ENCODE measurements at regions not wholly inside any gene's neighbourhood (a gene's known extent, or its start where the extent isn't known, plus 50 kb on each side); places are given as distances from the start of the nearest gene placed in this dataset.
"Not testable (repeated sequence)": the region's sequence is repeated elsewhere in the genome, so short reads cannot be mapped to it uniquely, and the experiment has no call there.

DNA sequence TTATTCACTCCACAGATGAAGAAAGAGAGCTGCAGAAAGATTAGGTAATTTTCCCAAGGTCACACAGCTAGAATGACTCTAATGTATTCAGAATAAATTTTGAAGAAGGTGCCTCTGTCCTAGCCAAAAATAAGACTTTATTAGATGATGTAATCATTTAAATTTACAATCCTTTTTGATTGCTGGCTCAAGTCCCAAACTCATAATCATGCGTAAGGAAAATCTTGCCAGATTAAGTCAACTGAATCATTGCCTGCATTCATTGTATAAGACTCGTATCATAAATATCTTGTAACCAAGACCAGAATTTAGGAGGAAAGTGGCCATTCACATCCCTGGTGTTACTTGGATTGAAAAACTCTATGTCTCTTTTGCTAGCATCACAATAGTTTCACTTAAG, 53.1 kb upstream of the STK39 start:
- peak; percentile 22 for DNase-seq (ENCODE audit: low read depth)

DNA sequence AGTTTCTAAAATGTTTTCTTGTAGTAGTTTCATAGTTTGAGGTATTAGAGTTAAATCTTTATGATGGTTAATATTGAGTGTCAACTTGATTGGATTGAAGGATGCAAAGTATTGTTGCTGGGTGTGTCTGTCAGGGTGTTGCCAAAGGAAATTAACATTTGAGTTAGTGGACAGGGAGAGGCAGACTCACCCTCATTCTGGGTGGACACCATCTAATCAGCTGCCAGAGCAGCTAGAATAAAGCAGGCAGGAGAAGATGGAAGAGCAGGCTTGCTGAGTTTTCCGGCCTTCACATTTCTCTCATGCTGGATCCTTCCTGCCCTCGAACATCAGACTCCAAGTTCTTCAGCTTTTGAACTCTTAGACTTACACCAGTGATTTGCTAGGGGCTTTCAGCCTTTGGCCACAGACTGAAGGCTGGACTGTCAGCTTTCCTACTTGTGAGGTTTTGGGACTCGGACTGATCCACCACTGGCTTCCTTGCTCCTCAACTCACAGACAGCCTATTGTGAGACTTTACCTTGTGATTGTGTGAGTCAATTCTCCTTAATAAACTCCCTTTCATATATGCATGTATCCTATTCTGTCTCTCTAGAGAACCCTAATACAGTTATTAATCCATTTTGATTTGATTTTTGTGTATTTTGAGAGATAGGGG, 56.8 kb upstream of the STK39 start:
- DNase-seq (ENCODE audit: low read depth): no peak

DNA sequence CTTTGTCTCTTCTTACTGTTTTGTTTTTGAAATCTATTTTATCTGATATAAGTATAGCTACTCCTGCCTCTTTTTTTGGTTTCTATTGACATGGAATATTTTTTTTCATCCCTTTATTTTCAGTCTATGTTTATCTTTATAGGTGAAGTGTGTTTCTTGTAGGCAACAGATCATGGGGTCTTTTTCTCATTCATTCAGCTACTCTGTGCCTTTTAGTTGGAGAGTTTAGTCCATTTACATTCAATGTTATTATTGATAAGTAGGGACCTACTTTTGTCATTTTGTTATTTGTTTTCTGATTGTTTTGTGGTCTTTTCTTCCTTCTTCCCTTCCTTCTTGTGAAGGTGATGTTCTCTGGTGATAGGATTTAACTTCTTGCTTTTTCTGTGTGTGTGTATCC, 60.0 kb upstream of the STK39 start:
- no peak for DNase-seq (ENCODE audit: low read depth)

DNA sequence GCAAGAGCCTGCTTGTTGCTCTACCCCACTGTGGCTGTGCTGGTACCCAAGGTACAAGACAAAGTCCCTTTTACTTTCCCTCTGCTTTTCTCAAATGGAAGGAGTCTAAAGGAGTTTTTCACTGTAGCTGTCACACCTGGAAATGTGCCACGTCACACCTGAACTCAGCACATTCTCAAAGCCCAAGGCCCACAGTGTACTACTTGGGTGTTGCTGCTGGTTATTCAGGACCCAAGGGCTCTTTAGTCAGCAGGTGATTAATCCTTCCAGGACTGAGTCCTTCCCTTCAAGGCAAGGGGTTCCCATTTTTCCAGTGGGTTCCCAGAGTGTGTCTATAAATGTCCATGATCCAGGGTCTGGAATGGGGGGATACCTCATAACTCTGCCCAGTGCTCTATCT, 63.2 kb upstream of the STK39 start:
- no peak for DNase-seq (ENCODE audit: low read depth)

DNA sequence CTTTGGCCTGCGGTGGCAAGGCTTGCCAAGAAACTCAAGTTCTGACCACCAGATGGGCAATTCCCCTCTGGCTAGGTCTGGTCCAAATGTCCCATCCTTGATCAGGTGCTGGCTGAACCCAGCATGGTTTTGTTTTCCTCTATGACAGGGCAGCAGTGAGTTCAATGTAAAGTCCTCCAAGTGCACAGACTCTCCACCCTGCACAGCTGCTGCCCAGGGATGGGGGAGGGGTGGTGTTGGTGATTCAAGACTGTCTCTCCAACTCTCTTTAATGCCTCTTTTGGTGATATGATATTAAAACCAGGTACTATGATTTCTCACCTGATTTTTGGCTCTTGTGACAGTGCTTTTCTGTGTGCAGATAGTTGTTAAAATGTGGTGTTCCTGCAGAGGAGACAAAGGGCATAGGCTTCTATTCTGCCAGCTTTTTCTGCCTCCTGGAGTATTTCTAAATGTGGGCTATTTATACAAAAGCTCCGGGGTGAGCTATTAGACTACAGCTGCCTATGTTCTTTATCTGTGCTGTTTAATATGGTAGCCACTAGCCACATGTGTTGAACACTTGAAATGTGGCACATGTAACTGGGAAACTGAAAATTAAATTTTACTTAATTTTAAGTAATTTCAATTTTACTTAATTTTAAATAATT, 64.0 kb upstream of the STK39 start:
- DNase-seq (ENCODE audit: low read depth): no peak

DNA sequence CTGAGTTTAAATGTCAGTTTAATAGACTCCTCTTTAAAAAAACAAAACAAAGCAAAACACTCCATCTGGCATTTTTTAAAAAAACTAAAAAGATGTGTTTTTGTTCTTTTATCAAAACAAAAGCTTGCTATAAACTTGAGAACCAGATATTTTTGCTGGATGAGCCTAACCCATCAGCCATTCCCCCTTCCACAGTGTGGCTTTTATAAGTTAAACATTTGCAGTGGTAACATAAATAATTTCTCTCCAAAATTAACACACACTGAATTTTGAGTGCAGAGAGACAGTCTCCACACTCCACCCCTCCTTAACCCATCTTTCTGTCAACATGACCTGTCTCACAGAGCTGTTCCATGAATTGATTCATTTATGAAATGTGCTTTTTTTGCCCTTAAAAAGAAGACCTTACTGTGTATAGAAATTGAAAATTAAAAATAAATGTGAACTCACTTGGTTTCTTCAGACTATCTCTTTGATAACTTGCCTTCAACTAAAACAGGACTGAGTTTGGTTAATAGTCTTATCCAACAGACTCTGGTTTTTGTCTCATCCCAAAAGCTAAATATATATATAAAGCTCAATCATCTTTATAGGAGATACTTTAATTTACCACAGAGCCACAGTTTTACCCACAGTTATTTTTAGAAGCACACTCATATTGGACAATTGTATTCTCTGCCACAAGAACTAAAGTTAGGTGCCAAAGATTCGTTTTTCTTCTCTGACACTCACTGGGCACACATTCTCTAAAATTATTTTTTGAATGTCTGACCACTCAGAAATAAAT, 64.8 kb upstream of the STK39 start:
- no peak for DNase-seq (ENCODE audit: low read depth)

DNA sequence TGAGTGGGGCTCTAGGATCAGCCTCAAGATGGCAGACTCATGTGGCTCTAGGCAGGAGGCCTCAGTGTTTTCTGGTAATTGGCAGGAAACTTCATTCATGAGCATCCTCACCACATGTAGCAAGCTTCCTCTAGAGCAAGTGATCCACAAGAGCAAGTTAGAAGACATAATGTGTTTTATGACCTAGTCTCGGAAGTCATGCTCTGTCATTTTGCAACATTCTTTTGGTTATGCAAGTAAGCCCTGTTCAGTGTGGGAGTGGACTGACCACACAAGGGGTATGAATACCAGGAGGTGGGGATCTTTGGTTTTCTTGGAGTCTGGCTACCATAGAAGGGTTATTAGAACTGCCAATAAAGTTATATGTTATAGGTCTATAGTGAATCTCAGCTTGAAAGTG, 66.8 kb upstream of the STK39 start:
- DNase-seq (ENCODE audit: low read depth): no peak

DNA sequence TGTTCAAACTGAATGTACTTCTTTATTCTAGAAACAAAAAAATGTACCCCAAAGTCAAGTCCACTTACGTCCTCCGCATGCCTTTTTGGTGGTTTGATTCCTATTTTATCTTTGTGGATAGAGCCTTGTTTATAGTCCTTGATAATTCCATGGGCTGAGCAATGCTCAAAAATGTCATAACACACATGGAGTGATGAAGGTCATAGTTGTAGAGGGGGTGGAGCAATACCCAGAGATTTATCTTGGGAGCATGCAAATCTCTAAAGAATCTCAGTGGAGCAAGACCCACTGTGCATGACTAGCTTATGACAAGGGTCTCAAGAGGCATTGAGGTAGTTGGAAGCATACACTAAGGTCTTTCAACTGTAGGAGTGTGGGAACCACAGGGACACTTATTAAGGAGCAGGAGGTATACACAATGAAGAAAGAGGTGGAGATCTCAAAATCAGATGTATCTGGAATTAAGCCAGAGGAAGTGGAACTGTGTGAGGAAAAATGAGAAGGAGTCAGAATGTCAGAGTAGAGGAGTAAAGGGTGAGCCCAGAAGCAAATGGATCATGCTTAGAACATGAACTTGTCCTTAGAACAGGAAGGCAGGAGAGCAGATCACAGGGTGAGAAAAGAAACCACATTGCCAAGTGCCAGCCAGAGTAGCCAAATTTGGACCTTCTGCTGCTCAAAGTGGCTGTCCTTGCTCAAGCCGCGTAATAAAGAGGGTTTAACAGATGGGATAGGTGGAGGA, 68.1 kb upstream of the STK39 start:
- no peak for DNase-seq (ENCODE audit: low read depth)

DNA sequence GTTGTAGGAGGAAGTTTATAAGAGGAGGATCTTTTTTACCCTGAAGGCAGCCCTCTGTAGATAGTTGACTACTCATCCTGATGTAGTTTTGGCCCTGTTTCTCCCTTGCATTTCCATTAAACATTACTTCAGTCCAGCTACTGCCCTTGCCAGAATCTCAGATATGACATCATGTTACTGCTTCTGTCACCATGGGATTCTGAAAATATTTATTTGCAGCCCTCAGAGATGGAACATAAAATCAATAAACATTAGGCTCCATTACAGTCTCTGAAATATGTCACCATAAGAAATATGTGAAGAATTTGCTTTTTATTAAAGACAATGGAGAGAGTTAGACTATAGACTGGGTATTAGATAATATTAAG, 68.7 kb upstream of the STK39 start:
- peak; percentile 8 for DNase-seq (ENCODE audit: low read depth)

DNA sequence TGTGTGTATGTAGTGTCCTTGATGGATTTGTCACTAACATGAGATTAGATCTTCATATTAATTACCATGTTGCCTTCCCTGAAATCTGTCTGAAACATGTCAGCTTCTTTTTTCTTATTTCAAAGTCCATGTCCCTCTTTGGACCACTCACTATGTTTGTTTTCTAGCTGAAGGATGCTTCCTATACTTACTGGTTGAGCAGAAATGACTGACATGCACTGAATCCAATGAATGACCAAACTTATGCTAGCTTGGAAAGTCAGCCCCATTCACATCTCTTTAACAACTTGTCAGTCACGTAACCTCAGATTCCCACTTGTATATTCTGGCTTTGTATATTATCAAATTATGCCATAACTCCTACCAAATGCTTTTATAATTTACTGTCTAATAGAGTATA, 69.9 kb upstream of the STK39 start:
- DNase-seq (ENCODE audit: low read depth): no peak

DNA sequence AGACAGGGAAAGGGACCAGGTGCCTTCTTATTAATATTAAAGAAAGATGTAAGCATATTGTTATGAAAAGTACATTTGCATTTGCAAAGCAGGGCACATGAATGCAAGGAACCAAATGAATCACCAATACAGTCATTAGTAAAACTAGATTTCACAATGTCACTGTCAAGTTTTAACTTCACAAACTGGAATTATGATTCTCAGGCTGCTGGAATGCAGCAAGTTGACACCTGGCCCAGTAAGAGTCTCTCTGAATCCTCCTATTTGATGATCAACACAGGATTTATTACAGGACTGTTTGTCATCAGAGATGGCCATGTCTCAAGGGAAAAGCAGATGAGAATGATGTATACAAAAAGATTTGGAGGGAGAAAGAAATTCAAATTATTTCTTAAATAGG, 72.9 kb upstream of the STK39 start:
- DNase-seq (ENCODE audit: low read depth): no peak

DNA sequence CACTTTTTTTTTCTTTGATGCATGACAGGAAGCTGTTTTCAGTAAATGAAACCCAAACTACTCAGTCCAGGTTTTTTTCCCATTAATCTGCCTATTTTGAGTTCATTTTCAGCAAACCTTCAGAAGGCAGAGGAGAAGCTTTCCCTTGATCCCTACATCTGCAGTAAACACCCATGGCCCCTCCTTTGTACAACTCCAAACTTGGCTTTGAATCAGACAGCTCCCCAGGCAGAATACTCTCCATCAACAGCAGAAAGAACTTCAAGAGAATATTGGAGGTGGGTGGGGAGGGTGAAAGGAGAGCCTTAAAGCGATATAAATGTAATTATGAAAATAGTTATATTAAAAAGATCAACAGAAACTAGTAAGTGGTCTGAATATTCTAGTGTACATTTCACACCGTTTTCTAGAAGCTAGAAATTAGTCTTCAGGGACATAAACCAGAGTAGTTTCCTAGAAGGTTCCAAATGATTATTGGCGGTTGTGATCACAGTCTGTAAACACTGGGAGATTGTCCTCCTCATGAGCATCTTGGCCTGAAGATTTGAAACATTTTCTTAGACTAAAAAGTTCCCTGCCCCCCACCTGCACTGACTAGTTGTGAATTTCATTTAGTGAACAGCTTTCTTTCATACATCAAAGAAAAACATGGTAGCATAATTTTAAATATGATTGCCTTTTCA, 75.1 kb upstream of the STK39 start:
- no peak for DNase-seq (ENCODE audit: low read depth)

DNA sequence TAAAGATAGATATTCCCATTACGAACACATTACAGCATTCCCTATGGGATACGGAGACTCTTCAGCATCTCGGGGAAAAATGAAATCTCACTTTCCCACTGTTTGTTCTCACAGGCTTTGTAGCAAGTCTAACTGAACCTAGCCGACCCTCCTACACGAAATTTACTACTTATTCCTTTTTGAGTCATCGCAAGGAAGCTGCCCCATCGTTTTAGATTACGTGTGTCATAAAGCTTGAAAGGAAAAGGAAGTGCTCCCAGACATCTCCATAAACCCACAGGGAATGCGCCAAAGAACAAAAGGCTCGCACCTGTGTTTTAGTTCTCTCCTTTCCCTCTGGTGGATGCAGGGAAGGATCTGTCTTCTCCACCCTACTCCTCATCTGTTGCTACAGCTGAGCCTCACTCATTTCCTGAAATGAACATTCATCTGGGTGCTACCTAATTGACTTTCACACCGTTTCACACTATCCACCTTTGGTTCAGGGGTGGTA, 76.2 kb upstream of the STK39 start:
- no peak for DNase-seq (ENCODE audit: low read depth)

DNA sequence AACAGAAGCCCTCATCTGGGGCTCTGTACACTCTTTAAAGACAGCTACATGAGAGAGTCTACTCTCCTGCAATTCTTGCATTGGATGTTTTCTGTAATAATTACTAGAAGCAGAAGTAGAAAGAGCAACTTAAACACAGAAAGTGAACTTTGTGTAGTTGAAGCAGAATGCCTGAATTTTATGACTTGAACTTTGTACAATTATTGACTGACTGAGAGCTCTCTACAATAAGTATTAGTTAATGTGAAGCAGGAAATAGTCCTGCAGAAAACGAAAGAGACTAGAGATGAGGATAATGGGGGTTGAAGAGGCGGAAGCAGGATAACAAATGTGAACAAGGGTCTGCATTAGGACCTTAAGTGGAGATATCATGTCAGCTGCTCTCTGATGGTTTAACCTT, 79.2 kb upstream of the STK39 start:
- DNase-seq (ENCODE audit: low read depth): no peak

DNA sequence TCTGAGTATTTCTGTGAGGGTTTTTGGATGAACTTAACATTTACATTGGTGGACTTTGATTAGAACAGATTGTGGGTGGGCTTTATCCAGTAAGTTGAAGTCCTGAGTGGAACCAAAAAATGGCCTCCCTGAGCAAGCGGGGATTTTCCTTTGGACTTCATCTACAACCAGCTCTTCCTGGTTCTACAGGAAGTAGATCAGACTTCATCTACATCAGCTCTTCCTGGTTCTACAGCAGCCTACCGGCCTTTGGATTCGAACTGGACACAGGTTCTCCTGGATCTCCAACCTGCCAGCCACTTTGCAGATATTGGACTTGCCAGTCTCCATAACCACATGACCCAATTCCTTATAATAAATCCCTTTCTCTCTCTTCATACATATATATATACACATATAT, 79.9 kb upstream of the STK39 start:
- DNase-seq (ENCODE audit: low read depth): no peak

DNA sequence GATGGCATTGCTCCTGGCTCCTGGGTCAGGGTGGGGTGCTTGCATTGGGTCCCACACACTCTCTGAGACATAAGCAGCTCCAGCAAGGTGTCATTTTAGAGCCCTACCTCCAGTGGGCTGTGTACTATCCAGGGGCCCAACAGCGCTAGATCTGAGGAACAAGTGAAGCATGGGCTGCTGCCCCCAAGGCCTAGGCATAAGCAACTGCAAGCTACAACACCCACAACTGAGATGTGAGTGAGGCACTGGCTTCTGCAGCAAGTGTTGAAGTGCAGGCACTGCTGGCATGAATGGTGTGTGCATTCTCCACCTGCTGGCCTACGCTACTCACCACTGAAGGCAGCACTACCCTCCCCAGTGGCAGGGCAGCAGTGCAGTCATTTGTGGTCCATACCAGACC, 81.0 kb upstream of the STK39 start:
- no peak for DNase-seq (ENCODE audit: low read depth)

DNA sequence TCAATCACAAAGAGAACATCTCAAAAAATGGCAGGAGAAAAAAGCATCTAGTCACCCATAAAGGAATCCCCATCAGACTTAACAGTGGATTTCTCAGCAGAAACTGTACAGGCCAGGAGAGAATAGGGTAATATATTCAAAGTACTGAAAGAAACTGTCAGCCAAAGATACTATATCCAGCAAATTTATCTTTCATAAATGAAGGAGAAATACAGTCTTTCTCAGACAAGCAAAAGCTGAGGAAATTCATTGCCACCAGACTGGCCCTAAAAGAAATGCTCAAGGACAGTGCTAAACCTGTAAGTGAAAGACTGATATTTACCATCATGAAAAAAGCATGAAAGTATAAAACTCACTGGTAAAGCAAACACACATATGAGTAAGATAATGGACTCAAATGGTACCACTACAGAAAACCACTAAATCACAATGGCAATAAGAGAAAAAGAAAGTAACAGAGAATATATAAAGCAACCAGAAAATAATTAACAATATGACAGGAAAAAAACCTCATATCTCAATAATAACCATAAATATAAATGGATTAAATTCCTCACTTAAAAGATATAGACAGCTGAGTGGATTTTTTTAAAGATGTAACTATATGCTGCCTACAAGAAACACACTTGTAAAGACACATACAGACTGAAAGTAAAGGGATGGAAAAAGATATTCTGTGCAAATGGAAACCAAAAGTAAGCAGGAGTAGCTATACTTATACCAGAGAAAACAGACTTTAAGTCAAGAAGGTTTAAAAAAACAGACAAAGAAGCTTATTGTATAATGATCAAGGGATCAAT, 83.4 kb upstream of the STK39 start:
- no peak for DNase-seq (ENCODE audit: low read depth)

DNA sequence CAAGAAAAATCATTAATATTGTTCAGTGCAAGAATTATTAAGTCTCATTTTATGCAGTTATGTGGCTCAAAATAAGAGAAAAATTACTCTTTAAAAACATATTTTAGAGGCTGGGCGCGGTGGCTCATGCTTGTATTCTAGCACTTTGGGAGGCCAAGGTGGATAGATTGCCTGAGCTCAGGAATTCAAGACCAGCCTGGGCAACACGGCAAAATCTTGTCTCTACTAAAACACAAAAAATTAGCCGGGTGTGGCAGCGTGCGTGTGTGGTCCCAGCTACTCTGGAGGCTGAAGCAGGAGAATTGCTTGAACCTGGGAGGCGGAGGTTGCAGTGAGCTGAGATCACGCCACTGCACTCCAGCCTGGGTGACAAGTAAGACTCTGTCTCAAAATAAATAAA, 87.9 kb upstream of the STK39 start:
- not testable (repeated sequence) for DNase-seq (ENCODE audit: low read depth)

DNA sequence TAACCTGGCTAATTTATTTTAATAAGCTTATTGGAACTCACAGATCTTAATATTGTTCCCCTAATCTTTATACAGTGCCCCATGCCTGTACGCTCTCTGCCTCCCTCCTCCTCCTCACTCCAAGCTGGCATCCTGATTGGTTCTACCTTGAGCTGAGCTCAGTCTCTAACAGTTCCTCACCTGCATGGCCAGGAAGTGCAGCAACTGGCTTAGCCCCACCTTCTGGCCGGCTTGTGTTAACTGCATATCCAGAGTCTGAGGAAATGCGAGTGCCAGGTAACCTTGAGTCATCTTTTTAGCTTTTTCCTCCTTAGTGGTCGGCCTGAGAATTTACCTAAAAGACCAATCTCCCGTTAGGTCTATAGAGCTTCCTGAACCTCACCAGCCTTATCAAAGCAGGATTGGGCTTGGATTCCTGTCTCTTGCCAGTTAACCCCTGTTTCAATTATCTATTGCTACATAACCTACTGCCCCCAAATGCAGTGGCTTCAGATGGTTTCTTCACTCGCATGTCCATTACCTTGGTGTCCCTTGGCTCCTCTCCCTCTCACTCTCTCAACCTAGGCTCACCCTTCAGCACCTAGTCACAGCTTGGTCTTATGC, 89.5 kb upstream of the STK39 start:
- DNase-seq (ENCODE audit: low read depth): peak; percentile 45

DNA sequence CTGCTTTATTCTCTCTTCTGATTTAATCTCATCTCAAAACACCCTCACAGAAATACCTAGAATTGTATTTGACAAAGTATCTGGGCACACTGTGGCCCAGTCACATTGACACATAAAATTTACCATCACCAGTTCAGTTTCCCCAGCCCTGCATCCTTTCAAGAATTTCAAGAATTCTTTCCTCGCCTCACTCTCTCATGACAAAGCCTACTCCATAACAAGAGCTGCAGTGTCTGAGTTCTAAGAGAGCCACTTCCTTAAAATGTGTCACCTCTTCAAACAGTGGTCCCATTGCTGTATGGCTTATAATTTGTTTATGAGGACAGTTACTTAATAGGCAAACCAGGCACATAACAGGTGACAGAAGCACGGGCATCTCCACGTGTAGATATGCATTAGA, 90.9 kb upstream of the STK39 start:
- DNase-seq (ENCODE audit: low read depth): no peak

All from M059J (cell line).